CD14-positive monocyte (primary cell): ENCODE measurements at regions not wholly inside any gene's neighbourhood (a gene's known extent, or its start where the extent isn't known, plus 50 kb on each side); places are given as distances from the start of the nearest gene placed in this dataset.

Experiments
- DNase-seq, 3 donors: peaks; one replicate each; pipeline ENCODE4 v3.0.0-alpha.2; 2011 to 2022
- H2AFZ ChIP-seq: 2 replicates; pipeline ENCODE4 v1.6.0; 2012; ENCODE audit warnings: mild to moderate bottlenecking, low read depth, low read length, inconsistent platforms; ENCODE audit not compliant: insufficient read depth, poor library complexity, severe bottlenecking
- H3K27ac ChIP-seq, 2 donors: 1 replicate in 1 of 2; 2 replicates in 1 of 2; pipeline ENCODE4 v1.5.1; 2012 to 2013; ENCODE audit warnings: low read length in 2 of 2, control low read depth in 1 of 2, inconsistent platforms in 1 of 2, low read depth in 1 of 2, mild to moderate bottlenecking in 1 of 2
- H3K27me3 ChIP-seq, 2 donors: one replicate each; pipeline versions ENCODE4 v1.6.0 to v1.6.1; 2011 to 2013; ENCODE audit warnings: low read length in 2 of 2; ENCODE audit not compliant: control insufficient read depth in 2 of 2, insufficient read depth in 2 of 2
- H3K36me3 ChIP-seq, 2 donors: replicated peaks in 1 of 2; 1 replicate in 1 of 2; 2 replicates in 1 of 2; pipeline versions ENCODE4 v1.5.1 to v1.6.1; 2012 to 2013; ENCODE audit warnings: low read length in 2 of 2, control low read depth in 1 of 2, inconsistent platforms in 1 of 2, mild to moderate bottlenecking in 1 of 2; ENCODE audit not compliant: insufficient read depth in 2 of 2, control insufficient read depth in 1 of 2
- H3K4me1 ChIP-seq, 2 donors: 1 replicate in 1 of 2; 2 replicates in 1 of 2; pipeline versions ENCODE4 v1.5.1 to v1.6.1; 2012 to 2013; ENCODE audit warnings: low read length in 2 of 2, control low read depth in 1 of 2, inconsistent platforms in 1 of 2, mild to moderate bottlenecking in 1 of 2, moderate library complexity in 1 of 2; ENCODE audit not compliant: insufficient read depth in 2 of 2, control insufficient read depth in 1 of 2
- H3K4me2 ChIP-seq: replicated peaks from 2 replicates; pipeline ENCODE3; 2012; ENCODE audit warnings: low read length, moderate library complexity, mild to moderate bottlenecking; ENCODE audit not compliant: poor library complexity, severe bottlenecking; ENCODE audit errors: extremely low read depth
- H3K4me3 ChIP-seq, 3 experiments: fragments of 200-600 bp in 1 of 3; sonication (generic) in 1 of 3; replicated peaks in 1 of 3; 1 replicate in 2 of 3; 2 replicates in 1 of 3; pipeline ENCODE4 v1.5.1; 2011 to 2013; ENCODE audit warnings: low read length in 3 of 3, mild to moderate bottlenecking in 3 of 3, control low read depth in 2 of 3, low read depth in 2 of 3, inconsistent platforms in 1 of 3, moderate library complexity in 1 of 3
- H3K79me2 ChIP-seq: 2 replicates; pipeline ENCODE4 v1.6.0; 2012; ENCODE audit warnings: mild to moderate bottlenecking, control low read depth, inconsistent platforms, low read length, moderate library complexity; ENCODE audit not compliant: insufficient read depth
- H3K9ac ChIP-seq: 2 replicates; pipeline ENCODE4 v1.6.0; 2017; ENCODE audit warnings: low read length, mild to moderate bottlenecking; ENCODE audit not compliant: insufficient read depth, poor library complexity, severe bottlenecking
- H3K9me3 ChIP-seq, 2 donors: replicated peaks in 1 of 2; 1 replicate in 1 of 2; 2 replicates in 1 of 2; pipeline versions ENCODE4 v1.5.1 to v1.6.1; 2012 to 2013; ENCODE audit warnings: low read length in 2 of 2, control low read depth in 1 of 2; ENCODE audit not compliant: control insufficient read depth in 1 of 2, insufficient read depth in 1 of 2
- H4K20me1 ChIP-seq: 2 replicates; pipeline ENCODE4 v1.6.0; 2012; ENCODE audit warnings: mild to moderate bottlenecking, low read length, control low read depth, moderate library complexity; ENCODE audit not compliant: insufficient read depth
- H3K27ac Mint-ChIP-seq, 7 donors: one replicate each; pipeline ENCODE4 v1.8.0; 2020; ENCODE audit warnings: mild to moderate bottlenecking in 7 of 7, mixed read lengths in 7 of 7, moderate library complexity in 6 of 7, inconsistent platforms in 2 of 7
- H3K27me3 Mint-ChIP-seq, 3 donors: one replicate each; pipeline ENCODE4 v1.8.0; 2021 to 2022; ENCODE audit warnings: low read depth in 3 of 3, mild to moderate bottlenecking in 3 of 3, mixed read lengths in 3 of 3, moderate library complexity in 3 of 3, inconsistent platforms in 1 of 3
- H3K36me3 Mint-ChIP-seq, 2 donors: one replicate each; pipeline ENCODE4 v1.8.0; 2020; ENCODE audit warnings: mixed read lengths in 2 of 2, inconsistent platforms in 1 of 2, mild to moderate bottlenecking in 1 of 2
- H3K4me1 Mint-ChIP-seq: one replicate; pipeline ENCODE4 v1.8.0; 2020; ENCODE audit warnings: mild to moderate bottlenecking, mixed read lengths
- H3K4me3 Mint-ChIP-seq, 2 donors: one replicate each; pipeline ENCODE4 v1.8.0; 2020; ENCODE audit warnings: mild to moderate bottlenecking in 2 of 2, mixed read lengths in 2 of 2, moderate library complexity in 1 of 2
- H3K9me3 Mint-ChIP-seq, 7 donors: one replicate each; pipeline ENCODE4 v1.8.0; 2020 to 2022; ENCODE audit warnings: mixed read lengths in 7 of 7, mild to moderate bottlenecking in 6 of 7, moderate library complexity in 6 of 7, inconsistent platforms in 2 of 7
- WGBS: methylation state at CpG from one replicate; pipeline ENCODE4 v1.1.5; 2013; ENCODE audit warnings: missing lambda C conversion rate; ENCODE audit not compliant: insufficient coverage; 5-methylcytosine and 5-hydroxymethylcytosine counted together
- intact Hi-C, 2 donors: fragments of 100-400 bp; cut with micrococcal nuclease; formaldehyde crosslinking; loops; one replicate each; pipeline versions ENCODE4 v1.15.0 to v1.15.1; 2023
- TF ChIP-seq, protein P1 (sequence below): fragments of 200-600 bp; IDR thresholded peaks from one replicate; pipeline ENCODE4 v1.8.0; 2022; ENCODE audit warnings: antibody characterized with exemption, mild to moderate bottlenecking

DNA sequence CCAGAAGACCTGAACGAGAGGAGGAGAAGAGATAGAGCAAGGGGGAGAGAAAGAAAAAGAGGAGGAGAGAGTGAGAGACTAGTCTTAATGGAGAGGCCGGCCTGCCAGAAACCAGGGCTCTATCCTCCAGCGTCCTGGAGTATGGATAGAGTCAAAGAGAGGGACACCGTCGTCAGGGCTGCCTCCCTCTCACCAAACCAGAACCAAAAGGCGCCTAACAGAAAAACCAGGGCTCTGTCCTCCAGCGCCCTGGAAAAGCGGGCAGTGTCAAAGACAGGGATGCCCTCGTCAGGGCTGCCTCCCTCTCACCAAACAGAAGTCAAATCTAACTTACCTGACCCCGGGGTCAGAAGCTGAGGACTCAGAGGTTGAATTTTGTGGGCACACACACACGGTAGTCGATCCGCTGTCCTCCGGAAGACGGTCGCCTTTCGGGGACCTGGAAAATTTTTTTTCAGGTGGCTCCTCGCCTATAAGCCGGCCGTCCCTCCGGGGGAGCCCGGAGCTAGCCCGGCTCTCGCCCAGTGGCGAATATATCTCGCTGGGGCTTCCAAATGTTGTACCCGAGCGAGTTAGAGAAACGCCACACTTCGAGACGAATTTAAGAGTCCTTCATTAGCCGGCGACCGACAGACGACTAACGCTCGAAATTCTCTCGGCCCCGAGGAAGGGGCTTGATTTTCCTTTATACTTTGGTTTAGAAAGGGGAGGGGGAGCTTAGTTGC is 148.2 kb downstream of the TRIM27 start:
- TF ChIP-seq, protein P1, sequence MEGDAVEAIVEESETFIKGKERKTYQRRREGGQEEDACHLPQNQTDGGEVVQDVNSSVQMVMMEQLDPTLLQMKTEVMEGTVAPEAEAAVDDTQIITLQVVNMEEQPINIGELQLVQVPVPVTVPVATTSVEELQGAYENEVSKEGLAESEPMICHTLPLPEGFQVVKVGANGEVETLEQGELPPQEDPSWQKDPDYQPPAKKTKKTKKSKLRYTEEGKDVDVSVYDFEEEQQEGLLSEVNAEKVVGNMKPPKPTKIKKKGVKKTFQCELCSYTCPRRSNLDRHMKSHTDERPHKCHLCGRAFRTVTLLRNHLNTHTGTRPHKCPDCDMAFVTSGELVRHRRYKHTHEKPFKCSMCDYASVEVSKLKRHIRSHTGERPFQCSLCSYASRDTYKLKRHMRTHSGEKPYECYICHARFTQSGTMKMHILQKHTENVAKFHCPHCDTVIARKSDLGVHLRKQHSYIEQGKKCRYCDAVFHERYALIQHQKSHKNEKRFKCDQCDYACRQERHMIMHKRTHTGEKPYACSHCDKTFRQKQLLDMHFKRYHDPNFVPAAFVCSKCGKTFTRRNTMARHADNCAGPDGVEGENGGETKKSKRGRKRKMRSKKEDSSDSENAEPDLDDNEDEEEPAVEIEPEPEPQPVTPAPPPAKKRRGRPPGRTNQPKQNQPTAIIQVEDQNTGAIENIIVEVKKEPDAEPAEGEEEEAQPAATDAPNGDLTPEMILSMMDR = no peak
- peak overlapping the region in 1 of 2 donors; percentile 77 for H3K4me3 Mint-ChIP-seq
- Histone ChIP-seq H3K9ac (no peak overlapping the region), H3K9me3 (peaks cover 50 to 97% of the 10 kb centered on the region in 2 donors), H3K4me2 (no peak overlapping the region), H4K20me1 (no peaks in the 10 kb centered on the region), H3K27ac (no peak overlapping the region), H3K36me3 (no peaks in the 10 kb centered on the region), H3K4me3 (no peak overlapping the region), H3K27me3 (peaks cover 96 to 100% of the 10 kb centered on the region in 2 donors), H2AFZ (no peak overlapping the region), H3K79me2 (no peaks in the 10 kb centered on the region), H3K4me1 (no peaks in the 10 kb centered on the region)
- no peak overlapping the region for H3K27ac Mint-ChIP-seq
- H3K36me3 Mint-ChIP-seq = peaks cover 5 to 18% of the 10 kb centered on the region in 2 donors
- intact Hi-C loops = no loop called here
- H3K9me3 Mint-ChIP-seq = peaks cover 21 to 86% (median 69%) of the 10 kb centered on the region in 7 donors
- peaks cover 6% of the 10 kb centered on the region for H3K4me1 Mint-ChIP-seq
- 8% methylated on average over 23 of the region's 39 CpGs for WGBS
- peaks cover 96 to 100% (median 99%) of the 10 kb centered on the region in 3 donors for H3K27me3 Mint-ChIP-seq
- no peak for DNase-seq

DNA sequence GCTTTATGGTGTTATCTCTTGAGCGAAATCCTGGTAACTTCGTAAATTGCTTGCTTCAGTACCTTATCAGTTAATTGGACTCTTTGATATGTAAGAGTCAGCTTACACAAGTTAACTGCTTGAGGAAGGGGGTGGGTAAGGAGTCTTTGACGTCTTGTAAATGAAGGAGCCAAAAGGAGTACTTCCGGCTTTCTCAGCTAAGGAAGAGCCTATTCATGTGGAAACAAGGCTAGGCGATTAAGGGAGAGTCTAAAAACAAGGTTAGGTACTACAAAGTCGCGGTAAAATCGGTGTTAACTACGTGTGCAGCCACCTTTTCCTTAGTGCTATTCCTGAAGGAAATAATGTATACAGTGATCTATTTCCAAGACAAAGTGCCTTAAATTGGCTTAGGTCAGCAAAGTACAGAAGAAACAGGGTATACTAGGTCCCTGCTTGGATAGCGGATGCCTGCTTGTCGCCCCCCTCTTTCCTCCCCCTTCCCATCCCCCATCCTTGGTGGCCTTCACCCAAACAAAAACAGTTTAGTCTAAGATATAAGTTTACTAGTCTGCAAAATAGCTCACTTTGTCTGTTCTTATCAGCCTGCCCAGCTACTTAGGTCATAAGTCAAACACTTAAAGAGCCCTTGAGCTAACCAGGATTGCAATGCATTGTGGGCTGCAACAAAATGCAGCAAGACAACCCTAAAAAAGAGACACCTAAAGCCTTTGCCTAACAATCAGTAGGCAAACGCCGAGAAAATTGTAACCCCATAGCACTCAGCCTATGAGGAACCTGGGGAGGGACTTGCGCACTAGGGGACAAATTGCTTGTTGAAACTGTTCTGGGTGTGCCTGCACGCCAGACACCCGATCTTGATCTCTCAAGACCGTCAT is 147.3 kb downstream of the TRIM27 start:
- Histone ChIP-seq H3K9ac (no peak overlapping the region), H3K27ac (no peak overlapping the region), H3K9me3 (peaks cover 45 to 94% of the 10 kb centered on the region in 2 donors), H3K4me3 (no peak overlapping the region), H3K36me3 (no peaks in the 10 kb centered on the region), H2AFZ (no peak overlapping the region), H3K79me2 (no peaks in the 10 kb centered on the region), H4K20me1 (no peaks in the 10 kb centered on the region), H3K4me1 (no peaks in the 10 kb centered on the region), H3K27me3 (peaks cover 92 to 100% of the 10 kb centered on the region in 2 donors), H3K4me2 (no peak overlapping the region)
- Mint-ChIP-seq H3K9me3 (peaks cover 23 to 84% (median 70%) of the 10 kb centered on the region in 7 donors), H3K4me1 (peaks cover 8% of the 10 kb centered on the region), H3K36me3 (peaks cover 5 to 18% of the 10 kb centered on the region in 2 donors), H3K27me3 (peaks cover 96 to 97% (median 97%) of the 10 kb centered on the region in 3 donors), H3K27ac (no peak overlapping the region), H3K4me3 (peak overlapping the region in 1 of 2 donors; percentile 77)
- WGBS = 7% methylated on average over 7 of the region's 17 CpGs
- TF ChIP-seq, protein P1 = no peak
- DNase-seq = no peak
- intact Hi-C loops = no loop called here
